ENCODE measurements at regions not wholly inside any gene's neighbourhood (a gene's known extent, or its start where the extent isn't known, plus 50 kb on each side); places are given as distances from the start of the nearest gene placed in this dataset.

- no peak for DNase-seq
These were observed 183.6 kb upstream of the RPL38 start for GRCh38 chr17:74019860-74020259.

GRCh38 chr17:74020522-74020921, 183.0 kb upstream of the RPL38 start:
- DNase-seq, result no peak

- DNase-seq, result no peak
These were observed 178.5 kb upstream of the RPL38 start for GRCh38 chr17:74024871-74025531.

- no peak for DNase-seq
These were observed 176.0 kb upstream of the RPL38 start for GRCh38 chr17:74027444-74027843.

DNA sequence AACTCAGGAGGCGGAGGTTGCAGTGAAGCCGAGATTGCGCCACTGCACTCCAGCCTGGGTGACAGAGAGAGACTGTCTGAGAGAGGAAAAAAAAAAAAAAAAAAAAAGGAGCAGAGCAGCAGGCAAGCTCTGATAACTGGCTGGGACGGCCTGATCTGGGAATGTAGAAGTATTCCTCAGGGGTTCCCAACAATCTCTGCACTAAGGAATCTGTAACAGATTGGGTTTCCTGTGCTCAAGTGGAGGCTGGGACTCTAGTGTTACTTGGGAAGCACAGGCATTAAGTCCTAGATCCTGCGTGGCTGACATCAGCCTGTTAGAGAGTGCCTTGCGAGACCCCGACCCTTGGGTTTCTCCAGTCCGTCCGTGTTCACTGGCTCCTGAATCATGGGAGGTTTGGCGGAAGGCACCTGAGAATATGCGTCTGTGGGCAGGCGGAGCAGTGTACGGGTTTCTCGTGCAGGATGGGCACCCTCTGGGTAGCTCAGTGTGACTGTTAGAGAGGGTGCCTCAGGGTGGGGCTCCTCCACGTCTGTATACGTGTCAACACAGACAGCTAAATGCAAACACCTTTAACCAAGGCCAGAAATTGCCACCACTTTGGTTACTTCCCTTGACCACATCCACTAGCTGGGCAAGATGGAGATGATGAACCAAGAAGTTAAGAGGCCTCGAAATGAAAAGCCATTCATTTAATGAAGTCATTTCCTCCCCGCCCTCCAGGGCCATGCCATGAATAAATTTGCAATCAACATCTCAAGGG, 174.9 kb upstream of the RPL38 start:
- no peak for DNase-seq

GRCh38 chr17:74031316-74032090, 172.0 kb upstream of the RPL38 start:
- no peak for DNase-seq

GRCh38 chr17:74032222-74032621, 171.3 kb upstream of the RPL38 start:
- no peak for DNase-seq

- peak; percentile 13 for DNase-seq
These were observed 166.2 kb upstream of the RPL38 start for GRCh38 chr17:74037320-74037719.

- DNase-seq, result no peak
These were observed 163.2 kb upstream of the RPL38 start for GRCh38 chr17:74040291-74040690.

- DNase-seq, result no peak
These were observed 162.7 kb upstream of the RPL38 start for GRCh38 chr17:74040729-74041128.

DNA sequence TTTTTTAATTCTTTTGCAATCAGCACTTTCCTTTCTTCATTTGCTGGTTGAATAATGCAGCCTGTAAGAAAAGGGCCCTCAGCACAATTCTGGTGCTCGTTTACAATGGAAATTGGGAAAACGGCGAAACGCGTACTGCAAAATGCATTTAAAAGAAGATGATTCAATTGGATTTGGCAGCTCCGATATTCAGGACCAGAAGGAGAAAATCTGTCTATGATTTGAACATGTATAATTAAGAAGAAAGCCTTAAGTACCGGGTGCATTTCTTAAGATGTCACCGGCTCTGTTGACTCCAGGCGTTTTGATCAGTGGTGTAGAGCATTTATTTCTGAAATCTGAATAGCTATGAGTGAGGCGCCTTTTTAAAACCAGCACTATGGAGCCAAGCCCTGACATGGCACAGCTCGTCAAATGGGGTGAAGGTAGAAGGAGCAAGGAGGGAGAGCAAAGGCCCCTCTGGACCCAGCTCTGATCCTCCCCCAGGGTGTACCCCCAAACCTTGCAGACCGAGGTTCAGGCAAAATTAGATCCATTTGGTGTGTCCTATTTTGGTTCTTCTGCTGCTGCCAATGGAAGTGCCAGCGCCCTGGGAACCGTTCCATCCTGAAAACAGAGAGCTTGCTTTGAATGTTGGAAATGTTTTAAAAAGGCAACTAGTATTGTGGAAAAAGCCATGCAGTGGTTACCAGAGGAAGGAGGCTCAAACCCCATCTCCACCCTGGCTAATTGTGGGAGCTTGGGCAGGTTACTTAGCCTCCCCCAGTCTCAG, 161.4 kb upstream of the RPL38 start:
- no peak for DNase-seq

DNA sequence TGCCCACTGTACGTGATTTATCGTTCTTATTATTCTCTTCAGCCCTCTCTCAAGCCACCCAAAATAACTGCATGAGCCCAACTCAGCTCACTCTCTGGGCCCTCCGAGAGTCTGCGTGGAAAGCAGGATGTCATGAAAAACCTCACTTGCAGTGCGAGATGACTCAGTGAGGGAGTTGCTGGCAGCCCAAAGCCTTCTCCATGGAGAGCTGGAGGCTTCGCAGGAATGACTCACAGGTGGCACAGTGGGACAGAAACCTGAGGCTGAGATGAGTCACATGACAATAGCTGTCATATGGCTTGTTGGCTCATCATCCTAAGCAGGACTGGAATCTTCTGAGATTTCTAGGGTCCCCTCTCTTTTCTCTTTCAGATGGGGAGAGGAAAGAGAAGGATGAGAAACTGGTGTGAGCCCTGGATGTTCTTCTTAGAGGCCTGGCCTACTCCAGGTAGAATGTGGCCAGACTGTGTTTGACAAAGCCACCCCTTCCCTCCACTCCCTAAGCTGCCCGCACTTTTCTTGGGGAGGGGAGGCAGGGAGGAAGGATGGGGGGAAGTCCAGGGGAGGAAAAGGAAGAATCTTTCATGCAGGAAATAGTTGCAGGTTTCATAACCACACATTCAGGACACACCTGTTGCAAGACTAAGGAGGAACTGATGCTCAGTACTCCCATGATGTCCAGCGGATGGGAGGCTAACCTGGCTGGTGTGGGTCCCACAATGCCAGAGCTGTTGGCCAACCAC, 160.6 kb upstream of the RPL38 start:
- DNase-seq, result peak; percentile 89

DNA sequence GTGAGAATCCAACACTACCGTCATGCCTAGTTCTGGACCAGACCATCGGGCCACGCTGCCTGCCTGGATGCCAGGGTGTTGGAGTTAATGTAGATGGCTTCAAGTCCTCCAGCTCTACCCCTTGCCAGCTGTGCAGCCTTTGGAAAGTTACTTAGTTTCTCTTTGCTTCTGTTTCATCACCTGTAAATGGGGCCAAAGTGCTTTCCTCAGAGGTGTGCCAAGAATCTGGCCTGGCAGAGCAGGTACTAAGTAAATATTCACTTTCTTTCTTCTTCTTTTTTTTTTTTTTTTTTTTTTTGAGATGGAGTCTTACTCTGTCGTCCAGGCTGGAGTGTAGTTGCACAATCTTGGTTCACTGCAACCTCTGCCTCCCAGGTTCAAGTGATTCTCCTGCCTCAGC, 159.5 kb upstream of the RPL38 start:
- DNase-seq, result no peak

GRCh38 chr17:74045608-74046280, 157.7 kb upstream of the RPL38 start:
- DNase-seq, result no peak

DNA sequence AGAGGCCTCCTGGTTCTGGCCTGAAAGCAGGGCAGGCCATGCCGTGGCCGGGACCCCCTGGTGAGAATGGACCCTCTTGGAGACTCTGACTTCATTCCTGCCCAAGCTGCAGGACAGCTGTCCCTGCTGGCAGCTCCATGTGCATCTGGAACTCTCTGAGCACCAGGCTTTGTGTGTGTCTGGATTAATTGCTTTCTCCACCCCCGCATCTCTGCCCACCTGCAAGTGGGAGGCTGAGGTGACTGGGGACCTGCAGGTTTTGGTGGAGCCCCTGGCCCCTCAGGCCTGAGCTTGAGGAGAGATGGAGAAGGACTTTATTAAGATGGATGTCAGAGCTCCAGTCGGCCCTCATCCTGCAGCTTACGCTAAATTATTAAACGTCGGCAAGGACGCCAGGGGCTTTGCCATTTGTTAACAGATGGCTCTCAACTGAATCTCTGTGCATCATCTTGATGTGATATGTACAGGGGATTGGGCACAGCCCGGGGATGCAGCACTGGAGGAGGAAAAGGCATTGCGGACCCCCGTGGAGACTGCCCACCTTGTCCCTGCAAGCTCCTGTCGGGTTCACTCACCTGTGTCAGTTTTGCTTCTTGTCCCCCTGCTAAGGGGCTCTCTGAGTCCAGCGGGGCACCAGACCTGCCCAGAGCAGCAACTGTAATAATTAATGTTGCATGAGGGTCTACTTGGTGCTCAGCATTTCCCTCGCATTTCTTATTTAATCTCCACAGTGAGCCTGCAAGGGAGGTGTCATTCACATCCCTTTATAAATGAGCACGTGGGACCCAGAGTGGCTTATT, 154.1 kb upstream of the RPL38 start:
- DNase-seq, result no peak

GRCh38 chr17:74049967-74050458, 153.5 kb upstream of the RPL38 start:
- no peak for DNase-seq

DNA sequence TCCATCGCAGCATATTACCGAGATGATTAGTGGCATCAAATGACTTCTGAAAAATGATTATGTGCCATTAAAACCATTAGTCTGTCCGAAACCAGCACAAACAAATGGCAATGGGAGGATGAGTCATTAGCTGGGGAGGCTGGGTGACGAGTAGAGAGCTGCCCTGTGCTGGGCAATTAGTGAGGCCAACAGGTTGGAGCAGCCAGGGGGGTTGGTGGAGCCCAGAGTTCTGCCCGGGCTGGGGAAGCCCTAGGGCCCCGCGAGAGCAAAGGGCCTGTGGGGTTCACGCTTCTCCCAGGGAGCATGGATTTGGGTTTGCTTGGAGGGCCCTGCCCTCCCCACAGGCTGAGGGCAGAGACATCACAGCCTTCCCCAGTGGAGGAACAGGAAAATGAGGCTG, 152.1 kb upstream of the RPL38 start:
- no peak for DNase-seq

DNA sequence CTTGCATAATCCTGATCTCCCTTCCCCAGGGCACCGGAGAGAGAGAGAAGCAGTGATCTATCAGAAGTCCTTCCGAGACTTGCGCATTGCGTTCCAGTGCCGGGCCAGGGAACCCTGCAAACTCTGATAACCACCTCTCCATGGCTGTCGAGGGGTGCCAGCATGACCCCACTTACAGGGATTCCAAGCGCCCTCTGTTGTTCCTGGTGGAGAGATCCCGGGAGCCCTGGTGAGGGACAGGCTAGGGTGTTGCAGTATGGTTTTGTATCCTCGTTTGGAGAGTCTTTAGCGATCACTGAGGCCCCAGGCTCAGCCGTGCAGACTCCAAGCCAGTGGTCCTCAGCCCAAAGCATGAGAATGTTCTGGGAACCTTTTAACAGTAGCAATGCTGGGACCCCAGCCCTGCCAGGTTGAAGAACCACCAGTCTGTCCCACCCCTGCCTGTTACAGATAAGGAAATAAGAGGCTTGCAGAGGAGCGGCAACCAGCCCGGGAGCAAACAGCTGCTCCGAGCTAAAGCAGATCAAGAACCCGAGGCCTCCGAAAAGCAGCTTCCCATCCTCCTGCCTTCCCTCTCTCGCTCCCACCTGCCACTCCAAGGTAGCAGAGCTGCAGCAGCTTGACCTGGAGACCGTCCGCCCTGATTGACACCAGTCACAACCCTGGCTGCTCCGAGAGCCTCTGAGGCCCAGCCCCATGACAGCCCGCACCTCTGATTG, 150.3 kb upstream of the RPL38 start:
- no peak for DNase-seq

DNA sequence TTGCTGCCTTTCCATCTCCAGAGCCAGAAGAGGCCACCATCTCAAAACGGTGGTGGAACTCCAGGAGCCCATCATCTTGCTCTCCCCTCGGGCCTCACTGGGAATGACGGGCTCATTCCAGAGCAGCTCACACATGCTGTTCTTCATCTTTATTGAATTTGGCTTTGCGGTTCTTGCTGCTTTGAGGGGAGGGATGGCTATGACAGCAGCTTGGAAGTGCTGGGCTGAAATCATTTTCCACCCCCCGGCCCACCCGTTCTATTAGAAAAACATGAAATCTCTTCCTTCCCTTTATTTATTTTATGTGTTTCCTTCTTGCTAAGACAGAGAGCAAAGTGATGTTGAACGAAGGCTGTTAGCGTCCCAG, 149.8 kb upstream of the RPL38 start:
- no peak for DNase-seq

DNA sequence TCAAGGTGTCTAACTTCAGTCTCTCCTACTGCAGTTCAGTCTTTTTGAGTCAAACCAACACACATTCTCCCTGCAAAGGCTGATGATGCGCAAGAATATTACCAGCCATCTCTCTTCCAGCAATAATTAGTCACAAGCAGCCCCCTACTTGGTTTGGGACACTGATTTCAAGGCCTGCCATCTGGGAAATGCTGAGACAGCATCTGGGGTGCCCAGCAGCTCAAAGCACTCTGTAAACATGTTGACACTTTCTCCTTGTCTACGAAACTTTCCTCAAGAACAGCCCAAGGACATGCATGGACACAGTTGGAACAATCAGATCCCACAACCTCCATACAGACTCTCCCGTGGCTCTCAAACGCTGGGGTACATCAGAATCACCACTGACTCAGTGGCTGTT, 149.2 kb upstream of the RPL38 start:
- no peak for DNase-seq
